HK-2 (cell line): ENCODE measurements at regions not wholly inside any gene's neighbourhood (a gene's known extent, or its start where the extent isn't known, plus 50 kb on each side); places are given as distances from the start of the nearest gene placed in this dataset.
"Not testable (repeated sequence)": the region's sequence is repeated elsewhere in the genome, so short reads cannot be mapped to it uniquely, and the experiment has no call there.

Experiments
- DNase-seq: peaks from one replicate; pipeline ENCODE4 v3.0.0-alpha.2; 2018; ENCODE audit not compliant: unreplicated experiment

DNA sequence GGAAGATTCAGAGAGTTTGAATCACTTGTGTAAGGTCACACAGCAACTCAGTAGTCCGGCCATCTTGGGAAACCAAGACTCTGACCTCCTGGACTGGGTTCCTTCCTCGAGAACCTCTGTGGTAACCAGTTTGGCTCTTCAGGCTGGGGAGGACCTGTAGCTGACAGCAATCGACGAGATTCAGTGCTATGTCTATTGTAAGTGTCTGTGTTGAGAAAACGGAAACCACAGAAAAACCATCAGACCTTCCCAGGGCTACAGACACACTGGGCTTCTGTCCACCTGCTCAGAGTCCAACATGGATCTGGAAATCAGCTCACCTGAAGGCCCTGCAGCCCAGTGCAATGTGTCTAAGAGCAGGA is 403.7 kb downstream of the RPS24 start:
- DNase-seq = no peak

DNA sequence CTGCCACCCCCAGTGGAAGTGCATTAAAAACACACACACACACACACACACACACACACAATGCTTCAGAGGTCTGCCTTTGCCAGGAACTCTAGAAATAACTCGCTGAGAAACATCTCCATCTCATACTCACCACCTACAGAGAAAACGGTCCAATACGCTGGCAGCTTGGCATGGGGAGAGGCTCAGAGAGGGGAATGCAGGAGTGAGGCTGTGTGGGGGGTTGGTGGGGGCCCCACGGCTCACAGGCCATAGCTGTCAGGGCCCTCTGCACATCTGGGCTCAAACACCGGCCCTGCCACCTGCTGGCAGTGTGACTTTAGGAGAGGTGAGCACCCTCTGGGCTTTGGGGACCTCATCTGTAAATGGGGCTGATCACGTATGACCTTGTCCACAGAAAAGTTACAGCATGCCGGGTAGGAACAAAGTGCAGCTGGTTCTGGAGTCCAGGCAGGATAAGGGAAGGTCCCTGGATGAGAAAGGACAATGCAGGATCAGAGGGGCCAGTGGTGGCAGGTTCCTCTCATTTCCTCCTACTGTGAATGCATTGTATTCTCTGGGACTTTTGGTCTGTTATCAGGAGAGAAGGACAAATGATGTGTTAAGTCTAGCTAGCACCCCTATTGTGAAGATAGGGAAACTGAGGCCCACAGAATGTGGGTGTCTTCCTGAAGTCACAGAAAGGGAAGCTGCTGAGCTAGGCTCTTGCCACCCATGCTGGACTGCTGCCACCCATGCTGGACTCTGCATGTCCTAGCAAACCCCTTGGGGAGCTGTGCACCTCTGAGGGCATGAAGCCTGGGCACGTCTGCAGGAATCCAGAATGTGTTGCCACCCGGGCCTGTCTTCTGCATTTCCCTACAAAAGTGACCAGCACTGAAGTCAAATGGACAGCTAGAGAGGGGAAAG is 404.6 kb downstream of the RPS24 start:
- no peak for DNase-seq

DNA sequence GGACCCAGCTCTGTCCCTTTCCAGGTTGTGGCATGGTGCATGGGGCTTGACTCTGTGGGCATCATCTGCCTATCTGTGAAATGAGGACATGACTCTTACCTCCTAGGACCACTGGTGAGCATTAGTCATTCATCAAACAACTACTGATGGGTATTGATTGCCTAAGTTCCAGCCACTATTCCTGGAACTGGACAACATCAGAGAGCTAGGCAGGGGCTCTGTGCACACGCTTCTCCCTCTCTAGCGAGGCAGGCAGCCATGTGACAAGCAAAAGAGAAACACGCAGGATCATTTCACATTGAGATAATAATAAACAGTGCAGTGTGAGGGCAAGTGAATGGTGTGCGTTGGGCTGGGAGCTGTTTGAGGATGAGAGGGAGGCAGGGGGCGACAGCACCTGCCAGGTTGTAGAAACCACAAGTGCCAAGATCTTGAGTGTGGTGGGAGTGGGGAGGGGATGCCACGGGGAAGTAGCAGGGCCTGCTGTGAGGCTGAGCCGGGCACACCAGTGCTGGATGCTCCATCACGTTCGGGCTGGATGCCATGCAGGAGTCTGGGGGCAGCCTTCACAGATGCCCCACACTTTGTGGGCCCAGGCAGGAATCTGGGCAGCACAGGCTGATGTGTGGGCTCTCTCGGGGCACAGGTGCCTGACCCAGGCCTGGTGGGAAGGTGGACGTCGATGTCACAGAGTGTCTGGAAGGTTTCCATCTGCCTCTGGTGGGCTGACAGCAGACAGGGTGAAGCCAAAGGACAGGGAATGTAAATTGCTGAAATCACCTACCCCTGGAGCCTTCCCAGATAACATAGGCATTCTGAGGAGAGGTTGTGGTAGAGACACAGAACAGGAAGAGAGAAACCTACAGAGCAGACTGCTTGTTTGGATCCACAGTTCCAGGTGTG is 405.5 kb downstream of the RPS24 start:
- no peak for DNase-seq

DNA sequence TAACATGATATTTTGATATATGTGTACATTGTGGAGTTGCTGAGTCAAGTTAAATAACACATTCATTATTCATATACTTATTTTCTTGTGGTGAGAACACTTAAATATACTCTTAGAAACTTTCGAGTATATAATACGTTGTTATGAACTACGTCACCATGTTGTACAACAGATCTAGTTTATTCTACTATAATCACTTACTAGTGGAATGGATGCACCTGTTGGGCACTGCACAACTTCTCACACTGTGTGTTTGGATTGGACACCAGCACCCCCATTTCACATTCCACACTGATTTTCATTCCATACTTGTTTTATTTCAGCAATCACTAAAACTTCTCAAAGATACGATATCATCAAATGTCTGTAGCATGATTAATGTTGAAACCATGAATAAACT is 407.3 kb downstream of the RPS24 start:
- no peak for DNase-seq

DNA sequence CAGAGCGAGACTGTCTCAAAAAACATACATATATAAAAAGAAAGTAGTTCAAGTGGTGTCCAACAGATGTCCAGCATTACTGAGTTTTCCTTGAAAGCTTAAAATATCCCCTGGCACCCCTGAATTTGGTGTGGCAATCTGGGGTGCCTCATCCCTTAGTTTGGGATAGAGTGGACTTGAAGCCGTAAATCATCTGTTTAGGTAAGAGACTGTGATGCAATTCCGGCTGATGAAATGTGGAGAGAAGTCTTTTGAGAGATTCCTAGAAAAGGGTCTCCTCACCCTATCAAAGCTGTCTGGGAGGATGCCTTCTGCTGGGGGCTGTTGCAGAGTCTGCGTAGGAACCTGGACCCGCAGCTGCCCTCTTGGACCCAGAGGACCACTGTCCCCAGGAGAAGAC is 408.0 kb downstream of the RPS24 start:
- DNase-seq = no peak

DNA sequence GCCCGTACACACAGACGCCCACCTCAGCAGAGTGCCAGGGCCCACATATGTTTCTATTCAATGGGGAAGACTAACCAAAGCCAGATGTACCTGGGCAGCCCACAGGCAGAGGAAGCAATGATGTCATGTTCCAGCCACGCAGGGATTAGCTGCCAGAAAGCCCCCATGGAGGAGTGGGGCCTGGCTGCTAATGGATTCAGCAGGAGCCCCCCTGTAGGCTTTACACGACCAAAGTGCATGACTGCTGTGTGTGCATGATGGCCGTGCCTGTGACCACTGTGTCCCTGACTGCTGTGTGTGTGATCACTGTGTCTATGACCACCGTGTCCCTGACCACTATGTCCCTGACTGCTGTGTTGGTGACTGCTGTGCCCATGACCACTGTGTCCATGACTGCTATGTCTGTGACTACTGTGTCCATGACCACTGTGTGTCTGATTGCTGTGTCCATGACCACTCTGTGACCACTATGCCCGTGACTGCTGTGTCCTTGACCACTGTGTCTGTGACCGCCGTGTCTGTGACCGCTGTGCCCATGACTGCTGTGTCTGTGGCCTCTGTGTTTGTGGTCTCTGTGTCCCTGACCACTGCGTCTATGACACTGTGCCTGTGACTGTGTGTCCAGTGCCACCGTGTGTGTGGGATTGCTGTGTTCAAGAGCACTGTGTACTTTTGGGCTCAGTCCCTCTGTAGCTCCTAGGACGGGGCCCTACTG is 409.3 kb downstream of the RPS24 start:
- DNase-seq = no peak

DNA sequence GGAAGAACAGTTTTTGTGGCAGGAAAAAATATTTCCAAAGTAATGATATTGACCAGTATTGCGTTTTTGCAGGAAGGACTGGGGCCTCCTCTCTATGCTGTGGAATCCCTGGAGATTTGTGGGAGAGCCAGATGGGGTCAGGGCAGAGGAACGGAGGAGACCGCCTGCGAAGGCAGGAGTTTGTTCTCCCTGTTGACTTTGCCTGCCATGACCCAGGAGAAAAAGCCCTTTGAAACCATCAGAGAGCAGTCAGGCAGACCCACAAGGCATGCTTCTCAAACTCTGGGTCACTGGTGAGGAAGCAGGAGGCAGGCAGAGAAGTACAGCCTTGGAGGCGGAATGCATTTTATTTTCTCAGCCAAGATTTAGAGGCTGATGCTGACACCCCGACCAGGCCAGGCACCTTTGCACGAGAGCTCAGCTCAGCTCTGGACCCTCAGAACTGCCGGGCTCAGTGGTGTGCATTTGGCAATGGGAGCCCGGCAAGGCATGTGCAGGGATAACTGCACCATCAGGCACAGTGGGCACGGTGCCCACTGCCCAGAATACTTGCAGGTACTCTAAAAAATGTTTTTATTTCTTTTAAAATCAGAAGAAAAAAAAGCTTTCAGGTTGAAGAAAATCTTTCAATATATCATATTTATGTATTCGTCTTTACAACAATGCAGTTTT is 410.4 kb downstream of the RPS24 start:
- no peak for DNase-seq

DNA sequence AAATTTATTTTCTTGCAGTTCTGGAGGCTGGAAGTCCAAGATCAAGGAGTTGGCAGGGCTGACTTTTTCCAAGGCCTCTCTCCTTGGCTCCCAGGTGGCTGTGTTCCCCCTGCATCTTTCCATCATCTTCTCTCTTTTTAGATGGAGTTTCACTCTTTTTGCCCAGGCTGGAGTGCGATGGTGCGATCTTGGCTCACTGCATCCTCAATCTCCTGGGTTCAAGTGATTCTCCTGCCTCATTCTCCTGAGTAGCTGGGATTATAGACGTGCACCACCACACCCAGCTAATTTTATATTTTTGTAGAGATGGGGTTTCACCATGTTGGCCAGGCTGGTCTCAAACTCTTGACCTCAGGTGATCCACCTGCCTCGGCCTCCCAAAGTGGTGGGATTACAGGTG is 411.1 kb downstream of the RPS24 start:
- DNase-seq = not testable (repeated sequence)

DNA sequence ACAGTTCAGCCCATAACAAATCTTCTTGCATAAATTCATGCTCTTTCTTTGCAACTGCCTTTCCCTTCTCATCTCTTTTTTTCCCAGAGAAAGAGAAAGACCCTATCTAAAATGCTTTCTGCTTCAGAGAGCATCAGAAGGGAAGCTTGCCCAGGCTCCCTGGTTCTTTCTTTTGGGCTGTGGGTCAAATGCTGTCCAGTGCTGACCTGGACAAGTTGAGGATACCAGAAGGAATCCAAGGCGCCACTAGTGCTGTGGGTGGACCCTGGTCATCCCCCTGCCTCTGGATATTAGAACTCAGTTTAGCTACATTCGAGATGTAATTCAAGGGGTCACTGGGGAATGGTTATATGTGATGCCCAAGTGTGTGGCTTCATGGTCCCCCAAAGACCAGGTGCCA is 411.6 kb downstream of the RPS24 start:
- DNase-seq = no peak

DNA sequence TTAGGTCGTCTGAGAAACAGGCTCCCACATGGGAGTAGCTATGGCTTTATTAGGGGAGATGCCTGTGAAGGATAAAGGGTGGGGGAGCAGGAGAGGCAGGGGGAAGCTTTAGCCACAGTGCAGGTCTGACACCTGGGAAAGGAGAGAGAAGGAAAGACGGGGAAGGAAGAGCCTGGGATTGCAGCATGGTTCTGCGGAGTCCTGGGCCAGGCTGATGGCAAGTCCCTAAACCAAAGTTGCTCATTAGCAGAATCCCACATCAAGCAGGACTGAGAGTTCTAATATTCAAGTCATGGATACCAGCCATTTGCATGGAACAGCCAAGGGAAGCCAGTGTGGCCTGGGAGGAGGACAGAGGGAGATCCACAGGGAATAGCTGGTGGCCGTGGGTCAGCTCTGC is 414.8 kb downstream of the RPS24 start:
- no peak for DNase-seq

DNA sequence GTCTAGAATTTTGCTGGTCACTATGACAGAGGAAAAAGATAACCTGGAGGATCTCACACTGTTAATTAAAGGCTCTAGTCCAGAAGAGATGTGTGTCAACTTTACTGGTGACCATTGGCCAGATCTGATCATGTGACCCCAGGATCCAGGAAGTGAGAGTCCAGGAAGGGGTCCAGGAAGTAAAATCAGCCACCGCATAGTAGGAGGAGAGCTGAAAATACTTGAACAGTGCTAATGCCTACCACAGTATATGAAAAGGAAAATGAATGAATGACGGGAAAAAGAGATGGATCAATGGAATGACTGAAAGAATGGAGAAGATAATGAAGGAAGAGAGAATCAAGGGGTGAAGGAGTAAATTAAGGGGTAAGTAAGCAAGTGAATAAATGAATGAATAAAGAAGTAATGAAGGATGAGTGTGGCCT is 415.3 kb downstream of the RPS24 start:
- DNase-seq = no peak

DNA sequence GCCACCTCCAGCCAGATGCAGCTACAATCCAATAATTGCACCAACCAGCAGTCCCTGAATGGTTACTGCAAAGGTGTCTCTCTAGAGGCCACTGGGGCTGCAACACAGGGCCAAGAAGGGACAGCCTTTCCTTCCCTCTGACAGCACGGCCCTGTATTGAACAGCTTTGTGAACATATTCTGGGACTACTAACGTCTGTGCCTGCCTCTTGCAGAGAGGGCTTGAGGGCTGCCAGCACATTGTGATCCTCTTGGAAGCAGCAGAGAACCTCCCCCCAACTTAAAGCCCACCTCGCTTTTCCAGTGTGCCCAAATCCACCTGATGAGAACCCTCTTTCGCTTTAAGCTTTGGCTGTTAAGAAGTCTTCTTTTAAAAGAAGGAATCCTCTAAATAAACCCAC is 415.9 kb downstream of the RPS24 start:
- DNase-seq = no peak

DNA sequence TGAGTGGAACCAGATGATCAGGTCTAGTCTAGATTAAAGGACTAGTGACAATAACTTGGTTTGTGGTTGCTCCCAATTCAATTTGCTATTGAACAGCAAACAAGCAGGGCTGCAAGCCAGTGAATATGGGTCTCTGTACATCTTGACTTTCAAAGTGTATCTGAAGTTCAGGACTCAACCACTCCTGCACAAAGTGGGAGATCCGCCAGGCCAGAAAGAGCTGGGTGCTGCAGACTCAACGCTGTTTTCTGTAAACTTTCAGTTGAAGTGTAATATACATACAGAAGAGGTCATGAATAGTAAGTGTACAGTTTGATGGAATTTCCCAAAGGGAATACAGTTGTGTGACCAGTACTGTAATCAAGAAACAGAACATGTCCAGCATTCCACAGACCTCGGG is 416.6 kb downstream of the RPS24 start:
- DNase-seq = no peak

DNA sequence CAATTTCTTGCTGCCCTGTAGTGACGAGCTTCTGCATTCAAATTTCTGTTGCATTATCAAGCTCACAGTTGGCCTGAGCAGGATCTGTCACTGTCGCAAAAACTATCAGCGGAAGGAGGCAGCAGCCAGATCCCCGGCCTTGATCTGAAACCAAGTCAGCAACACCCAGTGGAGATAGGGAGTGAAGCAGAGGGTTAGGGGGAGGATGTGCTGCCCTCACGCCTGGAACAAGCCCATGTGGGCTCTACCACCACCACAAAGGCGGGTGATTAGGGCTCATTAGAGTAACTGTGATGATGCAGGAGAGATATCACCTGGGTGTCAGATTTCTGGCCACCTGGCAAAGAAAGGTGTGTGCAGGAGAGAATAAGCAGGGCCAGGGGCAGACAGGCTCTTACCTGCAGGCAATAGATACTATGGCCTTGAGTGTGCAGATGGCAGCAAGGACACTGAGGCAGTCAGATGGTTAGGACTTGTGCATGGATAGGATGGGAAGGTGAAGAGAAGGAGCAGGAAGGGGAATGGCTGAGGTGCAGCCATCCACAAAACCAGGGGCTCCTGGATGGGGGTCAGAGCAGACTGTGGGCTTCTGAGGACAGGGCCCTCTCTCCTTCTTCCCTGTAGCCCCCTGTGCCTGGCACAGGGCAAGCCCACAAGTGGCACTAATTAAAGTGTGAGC is 417.3 kb downstream of the RPS24 start:
- no peak for DNase-seq

DNA sequence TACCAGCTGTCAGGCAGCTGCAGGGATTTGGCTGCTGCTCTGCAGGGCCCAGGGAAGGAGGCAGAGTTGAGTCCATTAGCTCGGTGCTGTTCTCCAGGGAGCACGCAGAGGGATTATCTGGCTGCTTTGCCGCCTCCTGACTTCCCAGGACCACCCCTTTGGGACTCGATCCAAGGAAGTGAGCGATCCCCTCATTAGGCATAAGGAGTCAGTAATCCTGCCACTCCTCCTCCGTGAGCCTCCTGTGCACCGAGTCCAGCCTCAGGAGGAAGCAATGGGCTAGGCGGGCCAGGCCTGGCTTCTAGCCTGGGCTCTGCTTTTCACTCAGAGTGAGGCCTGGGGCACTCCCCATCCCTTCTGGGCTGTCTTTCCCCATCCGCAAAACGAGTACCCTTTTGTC is 417.9 kb downstream of the RPS24 start:
- no peak for DNase-seq

DNA sequence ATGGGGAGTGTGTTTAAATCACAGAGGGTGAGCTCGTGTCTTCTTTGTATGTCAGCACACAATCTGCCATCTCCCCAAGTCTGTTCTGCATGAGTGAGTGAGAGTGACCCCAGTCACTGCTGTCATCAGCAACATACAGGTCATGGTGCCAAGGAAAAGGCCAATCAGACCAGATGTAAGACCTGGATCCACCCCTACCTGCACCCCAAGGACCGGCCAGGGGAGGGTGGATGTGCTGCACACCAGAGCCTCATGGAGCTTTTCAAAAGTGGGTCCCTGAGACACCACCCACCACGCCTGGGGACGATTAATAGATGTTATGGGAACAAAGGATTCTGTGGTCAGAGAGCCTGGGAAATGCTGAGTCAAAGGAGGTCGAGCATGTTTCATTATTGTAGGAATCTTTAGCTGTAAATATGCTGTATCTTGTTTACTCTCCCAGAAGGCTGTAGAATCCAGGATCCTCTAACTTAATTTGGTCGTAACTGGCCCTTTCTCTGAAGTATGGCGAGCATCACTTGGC is 420.5 kb downstream of the RPS24 start:
- no peak for DNase-seq

DNA sequence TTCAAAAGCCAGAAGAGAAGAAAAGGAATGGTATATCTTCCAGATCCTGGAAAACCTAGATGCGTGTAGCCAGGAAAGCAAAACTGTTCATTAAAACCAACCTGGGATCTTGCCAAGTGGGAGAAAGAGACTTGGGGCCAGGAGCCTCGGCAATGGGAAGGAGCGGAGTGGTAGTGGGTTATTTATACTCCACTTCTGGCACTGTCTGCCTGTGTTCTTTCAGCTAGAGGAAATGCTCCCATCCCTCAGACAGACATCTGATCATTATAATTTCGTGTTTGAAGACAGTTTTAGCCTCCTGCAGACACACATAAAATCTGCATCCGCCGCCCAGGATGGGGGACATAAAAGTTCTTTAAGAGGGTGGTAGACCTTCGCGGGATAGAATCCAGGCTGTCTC is 421.6 kb downstream of the RPS24 start:
- DNase-seq = no peak

DNA sequence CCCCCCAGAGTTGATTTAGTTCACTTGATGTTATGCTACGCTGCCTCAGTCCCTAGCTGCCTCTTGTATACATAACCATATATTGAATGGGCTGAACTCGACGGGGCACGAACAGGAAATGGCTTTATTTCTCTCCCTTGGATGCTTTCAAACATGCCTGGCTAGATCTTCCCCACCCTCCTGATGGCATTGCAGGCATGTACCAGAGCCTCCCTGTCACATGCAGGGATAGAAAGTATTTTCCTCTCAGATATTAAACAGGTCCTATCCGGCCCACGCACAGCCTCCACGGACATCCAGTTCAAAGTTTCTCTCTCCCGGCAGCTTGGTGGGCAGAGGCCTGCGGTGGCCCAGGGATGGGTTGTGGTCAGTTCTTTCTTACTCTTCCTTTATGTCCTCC is 422.1 kb downstream of the RPS24 start:
- DNase-seq = no peak

DNA sequence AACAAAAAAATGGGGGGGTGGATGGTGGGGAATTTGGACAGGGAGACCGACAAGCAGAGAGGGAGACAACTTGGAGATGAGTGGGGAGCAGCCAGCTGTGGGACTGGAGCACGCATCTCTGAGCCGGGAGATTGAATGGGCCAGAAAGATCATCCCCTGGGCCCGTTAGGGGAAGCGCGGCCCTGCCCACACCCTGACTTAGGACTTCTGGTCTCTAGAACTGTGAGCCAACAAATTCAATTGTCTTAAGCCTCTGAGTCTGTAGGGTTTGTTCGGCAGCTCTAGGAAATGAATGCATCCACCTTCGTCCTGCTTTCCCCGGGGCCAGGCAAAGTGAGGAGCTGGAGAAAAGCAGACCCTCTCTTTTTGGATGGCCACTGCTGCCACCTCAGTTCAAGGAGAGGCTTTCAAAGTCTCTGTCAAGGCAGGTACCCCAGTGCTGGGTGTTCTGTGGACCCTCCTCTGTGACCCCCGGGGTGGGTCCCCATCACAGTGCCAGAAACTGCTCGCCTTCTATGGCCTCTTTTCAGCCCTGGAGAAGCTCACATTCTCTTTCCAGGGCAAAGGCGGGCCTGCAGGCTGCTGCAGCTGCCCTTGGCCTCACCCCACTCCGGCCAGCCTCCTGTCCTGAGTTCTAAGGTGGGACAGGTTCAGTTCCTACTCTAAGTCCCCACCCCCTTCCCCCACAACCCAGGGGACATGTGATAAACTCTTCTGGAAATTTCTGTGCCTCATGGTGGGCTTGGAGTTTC is 423.2 kb downstream of the RPS24 start:
- DNase-seq = no peak

DNA sequence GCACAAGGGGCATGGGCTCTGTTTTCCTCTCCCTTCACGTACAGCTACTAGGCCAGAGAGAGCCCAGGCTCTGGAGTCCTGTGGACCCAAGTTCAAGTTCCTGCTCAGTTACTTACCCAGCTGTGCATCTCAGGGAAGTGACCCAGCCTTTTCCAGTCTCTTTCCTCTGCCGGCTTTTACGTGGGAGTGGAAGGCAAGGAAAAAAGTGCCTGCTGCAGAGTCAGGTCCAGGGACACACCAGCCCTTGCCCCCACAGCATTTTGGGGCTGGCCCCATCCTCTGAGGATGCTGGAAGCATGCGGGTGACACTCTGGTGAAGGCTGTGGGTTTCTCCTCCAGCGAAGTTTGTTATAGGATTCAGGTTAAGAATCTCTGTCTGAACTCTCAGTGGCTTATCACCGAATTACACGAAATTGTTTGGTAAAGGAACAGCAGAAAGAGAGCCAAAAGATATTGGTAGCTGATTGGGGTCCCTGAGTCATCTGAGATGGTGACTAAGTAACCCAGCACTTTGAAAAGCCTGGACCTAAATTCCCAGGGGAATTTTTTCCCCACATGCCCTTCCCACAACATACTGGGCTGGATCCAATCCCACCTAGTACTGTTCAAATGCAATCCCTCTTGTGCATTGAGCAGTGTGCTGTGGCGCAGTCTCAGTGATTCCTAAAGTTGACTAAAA is 424.3 kb downstream of the RPS24 start:
- no peak for DNase-seq
